GM19023 (cell line): ENCODE measurements at regions not wholly inside any gene's neighbourhood (a gene's known extent, or its start where the extent isn't known, plus 50 kb on each side); places are given as distances from the start of the nearest gene placed in this dataset.
"Not testable (repeated sequence)": the region's sequence is repeated elsewhere in the genome, so short reads cannot be mapped to it uniquely, and the experiment has no call there.

Source experiments
- ATAC-seq: cut with Tn5 transposase; IDR thresholded peaks from one replicate; pipeline ENCODE4 v1.9.1; 2021; ENCODE audit warnings: mild to moderate bottlenecking, moderate library complexity; ENCODE audit not compliant: unreplicated experiment

DNA sequence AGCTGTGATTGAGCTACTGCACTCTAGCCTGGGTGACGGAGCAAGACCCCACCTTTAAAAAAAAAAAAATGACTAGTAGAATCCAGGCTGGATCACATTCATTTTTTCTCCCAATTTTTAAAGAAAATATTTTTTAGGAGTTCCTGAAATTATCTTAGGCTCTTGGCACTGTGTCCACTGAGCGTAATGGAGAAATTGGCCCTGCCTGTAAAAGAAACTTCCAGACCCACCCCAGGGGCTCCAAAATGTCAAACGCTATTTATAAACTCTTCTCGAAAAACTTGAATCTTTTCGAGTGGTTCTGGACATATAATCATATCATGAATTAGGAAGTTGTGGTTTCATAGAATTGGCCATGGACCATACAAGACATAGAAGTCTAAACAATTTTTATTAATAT, 300.2 kb upstream of the RGMA start:
- no peak for ATAC-seq

GRCh38 chr15:93384886-93385285, 295.9 kb upstream of the RGMA start:
- no peak for ATAC-seq

- no peak for ATAC-seq
These were observed 293.3 kb upstream of the RGMA start for GRCh38 chr15:93382200-93382820.

- no peak for ATAC-seq
These were observed 289.5 kb upstream of the RGMA start for GRCh38 chr15:93378558-93378957.

- no peak for ATAC-seq
These were observed 283.8 kb upstream of the RGMA start for GRCh38 chr15:93372865-93373223.

- ATAC-seq = no peak
These were observed 283.3 kb upstream of the RGMA start for GRCh38 chr15:93372208-93372864.

GRCh38 chr15:93366387-93367100, 277.5 kb upstream of the RGMA start:
- no peak for ATAC-seq

- ATAC-seq = no peak
These were observed 273.8 kb upstream of the RGMA start for GRCh38 chr15:93362821-93363220.

DNA sequence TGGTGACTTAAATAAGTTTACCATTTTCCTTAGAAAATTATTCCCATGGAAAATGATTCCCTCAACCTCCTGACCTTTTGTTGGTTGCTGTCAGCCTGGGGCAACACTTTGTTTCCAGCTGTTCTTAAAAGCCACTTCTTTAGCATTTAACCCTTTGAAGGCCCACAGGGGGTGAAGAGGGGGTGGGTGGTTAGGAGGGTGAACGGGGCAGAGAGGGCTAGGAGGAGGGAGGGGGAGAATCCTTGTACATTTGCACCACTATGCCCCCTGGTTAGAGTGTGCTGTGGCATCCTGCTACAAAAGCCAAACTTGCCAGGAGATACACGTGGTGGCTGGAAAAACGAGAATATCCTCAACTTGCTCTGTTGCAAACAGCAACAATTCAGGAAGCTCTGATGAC, 273.2 kb upstream of the RGMA start:
- no peak for ATAC-seq

DNA sequence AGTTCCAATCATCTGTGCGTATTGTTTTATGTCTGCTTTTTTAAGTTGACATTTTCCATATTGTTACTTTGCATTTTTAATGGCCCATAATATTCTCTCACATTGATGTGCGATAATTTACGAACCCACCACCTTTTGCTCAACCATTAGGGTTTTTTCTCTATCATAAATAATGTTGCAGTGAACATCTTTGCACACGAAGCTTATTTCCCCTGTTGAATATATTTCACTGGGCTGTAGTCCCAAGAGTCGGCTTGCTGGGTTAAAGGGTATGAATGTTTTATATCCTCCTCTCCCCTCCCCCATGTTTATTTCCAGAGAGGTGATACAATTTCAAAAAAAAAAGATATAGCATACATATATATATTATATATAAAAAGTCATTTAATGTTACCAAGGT, 272.7 kb upstream of the RGMA start:
- ATAC-seq = no peak

GRCh38 chr15:93360976-93361375, 272.0 kb upstream of the RGMA start:
- no peak for ATAC-seq

DNA sequence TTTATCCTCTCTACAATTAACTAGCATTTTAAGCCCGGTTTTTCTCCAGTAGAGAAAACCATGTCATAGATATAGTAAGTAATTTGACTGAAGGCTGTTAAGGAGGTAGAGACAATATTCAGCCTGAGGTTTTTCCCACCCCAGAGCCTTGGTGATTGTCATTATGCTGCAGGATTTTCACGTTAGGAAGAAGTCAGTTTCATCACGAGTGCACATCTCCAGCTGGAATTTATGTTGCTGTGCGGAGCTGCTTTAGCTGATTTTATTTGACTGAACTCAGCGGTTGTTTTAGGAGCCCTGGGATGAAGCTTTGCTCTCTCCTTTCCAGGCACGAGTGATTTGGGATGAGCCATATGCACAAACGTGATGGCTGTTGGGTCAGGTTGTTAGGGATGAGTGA, 271.3 kb upstream of the RGMA start:
- no peak for ATAC-seq

- ATAC-seq = no peak
These were observed 270.6 kb upstream of the RGMA start for GRCh38 chr15:93359425-93360131.

- no peak for ATAC-seq
These were observed 270.0 kb upstream of the RGMA start for GRCh38 chr15:93359060-93359408.

DNA sequence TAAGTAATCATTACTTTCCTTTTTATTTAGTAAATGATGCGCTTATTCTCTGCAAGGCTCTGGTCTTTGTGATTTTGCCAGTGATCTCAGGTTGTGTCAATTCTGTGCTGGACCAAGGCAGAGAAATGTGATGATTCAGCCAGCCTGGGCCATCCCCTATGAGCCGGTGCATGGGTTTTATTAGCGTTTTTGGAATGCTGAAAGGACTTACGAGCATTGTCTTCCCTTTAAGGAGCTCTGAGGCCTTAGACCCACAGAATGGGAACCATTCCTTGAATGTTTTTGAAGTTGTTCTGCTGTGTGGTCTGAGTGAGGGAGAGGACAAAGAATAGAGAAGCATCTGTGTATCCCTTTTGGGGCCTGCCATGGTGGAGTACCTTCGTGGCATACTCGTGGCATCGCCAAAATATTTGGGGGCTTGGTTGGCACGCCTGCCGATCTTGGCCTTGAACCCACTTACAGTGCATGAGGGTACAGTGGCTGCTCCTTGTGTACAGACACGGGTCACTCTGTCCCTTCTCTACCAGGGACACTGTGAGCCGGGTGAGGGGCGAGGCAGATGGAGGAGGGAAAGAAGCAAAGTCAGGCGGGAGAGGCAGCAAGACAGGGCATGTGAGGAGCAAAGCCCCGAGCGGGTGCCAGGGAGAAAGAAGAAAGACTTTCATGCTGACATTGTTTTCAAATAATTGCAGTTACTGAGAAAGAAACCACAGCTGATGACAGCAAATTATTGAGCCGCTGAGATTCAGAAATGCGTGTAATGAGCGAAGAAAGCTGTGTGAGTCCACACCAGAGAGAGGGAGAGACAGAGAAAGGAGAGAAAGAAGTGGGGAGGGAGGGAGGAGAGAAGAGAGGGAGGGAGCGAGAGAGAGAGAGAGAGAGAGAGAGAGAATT, 269.4 kb upstream of the RGMA start:
- no peak for ATAC-seq

GRCh38 chr15:93348711-93349545, 259.9 kb upstream of the RGMA start:
- ATAC-seq = no peak

- ATAC-seq = no peak
These were observed 259.0 kb upstream of the RGMA start for GRCh38 chr15:93347986-93348385.

DNA sequence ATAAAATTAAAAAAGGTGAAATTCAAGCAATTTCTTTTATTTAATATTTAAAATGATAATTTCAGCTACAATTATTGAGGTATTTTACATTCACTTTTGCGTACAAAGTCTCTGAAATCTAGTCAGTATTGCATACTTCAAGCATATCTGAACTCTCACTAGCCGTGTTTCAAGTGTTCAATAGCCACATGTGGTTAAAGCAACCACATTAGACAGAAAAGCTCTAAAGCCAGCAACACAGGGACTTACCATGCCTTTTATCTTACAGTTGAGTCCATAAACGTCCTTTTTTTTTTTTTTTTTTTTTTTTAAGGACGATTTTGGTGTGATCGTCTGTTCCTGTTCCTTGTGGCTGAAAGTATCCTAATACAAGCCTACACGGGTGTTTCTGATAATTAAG, 257.0 kb upstream of the RGMA start:
- no peak for ATAC-seq

DNA sequence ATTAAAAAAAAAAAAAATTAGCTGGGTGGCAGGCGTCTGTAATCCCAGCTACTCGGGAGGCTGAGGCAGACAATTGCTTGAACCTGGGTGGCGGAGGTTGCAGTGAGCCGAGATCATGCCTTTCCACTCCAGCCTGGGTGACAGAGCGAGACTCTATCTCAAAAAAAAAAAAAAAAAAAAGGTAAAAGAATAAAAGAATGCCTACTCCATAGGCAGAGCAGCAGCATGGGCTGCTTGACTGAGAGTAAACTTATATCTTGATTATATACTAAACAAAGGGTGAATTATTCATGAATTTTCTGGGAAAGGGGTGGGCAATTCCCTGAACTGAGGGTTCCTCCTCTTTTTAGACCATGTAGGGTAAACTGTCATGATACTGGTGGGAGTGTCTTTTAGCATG, 254.4 kb upstream of the RGMA start:
- not testable (repeated sequence) for ATAC-seq

DNA sequence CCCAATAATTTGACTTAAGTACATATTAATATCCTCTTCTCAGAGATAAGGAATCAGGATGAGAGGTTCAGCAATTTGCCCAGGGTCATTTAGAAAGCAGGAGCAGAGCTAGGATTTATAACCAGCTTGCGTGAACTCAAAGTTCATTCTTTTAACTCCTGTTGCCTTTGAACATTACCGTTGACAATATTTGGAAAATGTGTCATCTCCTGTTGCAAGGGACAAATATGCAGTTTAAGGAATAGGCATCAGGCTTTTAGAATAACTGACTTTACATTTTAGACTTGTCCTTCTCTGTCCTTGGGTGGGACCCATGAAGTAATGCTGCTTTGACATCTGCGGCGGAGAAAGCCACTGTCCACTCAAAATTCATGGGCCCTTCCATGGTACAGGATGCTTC, 252.2 kb upstream of the RGMA start:
- no peak for ATAC-seq
